ENCODE measurements at regions not wholly inside any gene's neighbourhood (a gene's known extent, or its start where the extent isn't known, plus 50 kb on each side); places are given as distances from the start of the nearest gene placed in this dataset.

GRCh38 chr16:64150193-64150592, 971.7 kb downstream of the CDH11 start:
- no peak for FAIRE-seq

DNA sequence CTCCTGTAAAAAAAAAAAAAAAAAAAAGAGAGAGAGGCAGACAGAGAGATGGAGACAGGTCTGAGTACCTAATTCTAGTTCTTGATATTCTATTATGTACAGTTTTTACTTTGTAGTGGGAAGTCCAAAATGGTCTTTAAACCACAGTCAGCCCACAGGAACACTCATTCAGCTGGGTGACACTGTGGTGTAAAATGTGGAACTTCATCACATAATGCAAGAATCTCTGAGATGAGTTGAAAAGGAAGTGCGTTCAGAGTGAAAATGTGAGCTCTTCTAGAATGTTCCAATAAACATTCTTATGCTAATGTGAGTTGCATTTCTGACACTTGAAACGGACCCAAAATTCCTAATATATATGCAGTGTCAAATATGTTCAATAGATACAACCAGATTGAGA, 972.1 kb downstream of the CDH11 start:
- FAIRE-seq = no peak

- FAIRE-seq = no peak
These were observed 973.5 kb downstream of the CDH11 start for GRCh38 chr16:64148356-64148755.

GRCh38 chr16:64147941-64148340, 973.9 kb downstream of the CDH11 start:
- no peak for FAIRE-seq

- no peak for FAIRE-seq
These were observed 977.2 kb downstream of the CDH11 start for GRCh38 chr16:64144617-64145016.

DNA sequence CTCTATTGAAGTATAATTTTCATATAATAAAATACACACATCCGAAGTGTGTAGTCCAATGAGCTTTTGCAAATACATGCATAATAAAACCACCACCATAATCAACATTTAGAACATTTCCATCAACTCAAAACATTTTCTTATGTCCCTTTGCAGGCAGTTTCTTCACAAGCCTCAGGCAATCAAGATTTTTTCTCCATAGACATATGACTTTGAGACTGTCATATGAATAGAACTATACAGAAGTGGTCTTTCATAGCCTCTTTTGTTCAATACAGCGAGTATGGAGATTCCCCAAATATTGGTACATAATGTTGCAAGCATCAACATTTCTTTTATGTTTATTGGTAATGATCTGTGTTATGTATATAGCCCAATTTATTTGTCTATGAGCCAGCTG, 983.2 kb downstream of the CDH11 start:
- no peak for FAIRE-seq

DNA sequence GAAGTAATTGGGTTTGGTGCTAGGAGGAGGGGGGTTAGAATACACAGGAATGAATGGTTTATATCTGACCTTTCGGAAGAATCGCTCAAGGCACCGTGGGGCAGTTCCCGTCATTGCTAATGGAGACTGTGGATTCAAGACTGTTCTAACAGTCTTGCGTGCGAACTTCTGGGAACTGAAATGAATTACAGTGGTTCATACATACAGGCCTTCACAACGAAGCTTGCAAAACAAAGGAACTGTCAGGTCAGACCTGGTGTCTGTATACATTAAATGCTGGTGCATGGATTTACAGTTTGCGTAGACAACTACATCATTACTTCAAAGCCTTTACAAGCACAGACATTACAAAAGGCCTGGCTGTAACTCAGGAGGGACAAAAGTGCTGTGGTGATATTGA, 983.9 kb downstream of the CDH11 start:
- no peak for FAIRE-seq

DNA sequence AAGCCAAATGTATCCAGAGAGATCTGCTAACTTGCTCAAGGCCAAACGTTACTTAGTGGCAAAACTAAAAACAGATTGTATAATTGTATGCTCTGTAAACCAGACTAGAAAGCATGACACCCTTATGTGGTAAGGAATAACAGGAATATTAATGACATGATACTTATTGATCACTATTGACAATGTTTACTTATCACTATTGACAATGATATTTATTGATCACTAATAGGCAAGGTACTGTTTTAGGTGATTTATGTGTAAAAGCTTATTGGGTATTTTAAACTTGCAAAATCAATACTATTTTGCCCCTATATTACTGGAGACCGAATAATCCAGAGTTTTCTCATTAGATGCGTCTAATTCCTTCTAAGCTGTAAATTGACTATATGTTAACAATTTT, 985.1 kb downstream of the CDH11 start:
- FAIRE-seq = no peak

- FAIRE-seq = no peak
These were observed 985.5 kb downstream of the CDH11 start for GRCh38 chr16:64136314-64136713.

DNA sequence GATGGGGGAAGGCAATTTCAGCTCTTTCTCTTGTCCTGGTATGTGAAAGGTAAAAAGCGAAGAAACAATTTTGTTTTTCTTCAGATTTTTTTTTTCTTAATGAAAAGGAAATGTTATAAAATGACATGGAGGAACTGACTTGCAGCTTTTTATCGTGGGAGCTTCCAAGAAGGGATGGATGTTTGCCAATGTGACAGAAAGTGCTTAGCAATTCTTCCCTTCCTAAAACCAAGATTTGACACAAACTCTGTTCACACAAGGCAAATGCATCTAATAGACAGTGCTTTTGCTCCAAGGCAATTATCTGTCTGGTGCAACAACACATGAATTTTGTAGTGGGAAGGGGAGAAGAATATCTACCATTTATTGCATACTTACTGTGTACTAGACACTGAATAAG, 988.5 kb downstream of the CDH11 start:
- FAIRE-seq = no peak

DNA sequence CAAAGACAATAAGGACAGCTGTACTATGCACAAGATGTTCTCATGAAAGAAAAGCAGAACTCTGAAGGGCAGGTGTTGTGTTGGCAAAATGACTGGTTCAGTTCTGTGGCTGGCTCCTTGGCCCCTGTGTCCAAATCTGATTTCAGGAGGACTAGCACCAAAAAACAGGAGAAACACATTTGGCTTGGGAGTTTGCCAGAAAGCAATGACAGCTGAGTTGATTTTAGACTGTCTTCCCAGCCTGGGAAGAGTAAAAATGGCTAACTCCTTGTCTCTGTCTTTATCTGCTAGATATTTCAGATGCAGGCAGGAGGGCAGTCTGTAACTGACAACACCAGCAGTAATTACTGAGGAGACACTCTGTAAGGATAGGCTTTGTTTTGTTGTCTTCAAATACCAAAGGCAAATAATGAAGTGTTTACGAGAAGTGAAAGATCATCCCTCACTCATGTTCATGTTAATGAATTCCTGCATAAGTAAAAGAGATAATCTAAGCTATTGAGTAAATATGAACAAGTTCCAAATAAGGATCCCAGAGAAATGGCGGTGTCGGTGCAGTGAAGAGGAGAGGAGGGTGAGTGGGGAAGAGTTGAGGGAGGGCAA, 989.0 kb downstream of the CDH11 start:
- FAIRE-seq = no peak

- FAIRE-seq = no peak
These were observed 989.7 kb downstream of the CDH11 start for GRCh38 chr16:64132190-64132589.

- no peak for FAIRE-seq
These were observed 990.4 kb downstream of the CDH11 start for GRCh38 chr16:64131423-64131822.

- no peak for FAIRE-seq
These were observed 991.7 kb downstream of the CDH11 start for GRCh38 chr16:64130140-64130539.

DNA sequence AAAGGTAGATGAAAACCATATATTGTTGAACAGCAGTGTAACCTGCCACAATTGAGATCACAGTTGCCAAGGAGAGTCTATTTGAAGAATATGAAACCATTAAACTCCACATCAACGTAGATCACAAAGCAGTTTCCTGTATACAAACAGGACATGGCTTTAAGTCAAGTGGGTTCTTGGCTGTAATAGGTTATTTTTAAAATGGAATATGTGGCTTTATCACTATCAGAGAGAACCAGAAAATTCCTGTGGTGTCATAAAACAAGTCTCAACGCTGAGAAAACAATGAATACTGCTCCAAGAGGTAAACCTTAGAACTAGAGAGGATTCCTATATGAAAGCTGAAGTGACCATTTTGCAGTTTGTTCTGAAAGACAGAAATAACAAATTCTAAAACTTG, 999.7 kb downstream of the CDH11 start:
- FAIRE-seq = no peak

DNA sequence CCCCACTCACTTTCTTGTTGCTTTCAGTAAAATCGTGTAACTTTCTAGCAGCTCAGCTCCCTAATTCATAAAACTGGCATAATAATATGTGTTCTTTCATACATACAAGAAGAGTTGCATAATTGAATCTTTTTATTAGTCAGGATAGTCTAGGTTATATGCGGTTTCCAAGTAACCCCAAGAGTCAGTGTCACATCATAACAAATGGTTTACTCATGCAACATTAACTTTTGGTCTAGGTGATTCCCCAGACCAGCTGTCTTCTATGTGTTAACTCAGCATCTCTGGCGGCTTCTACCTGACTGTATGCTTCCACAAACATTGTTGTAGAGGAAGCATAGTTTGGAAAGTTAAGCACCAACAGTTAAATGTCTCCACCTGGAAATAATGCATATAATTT, 1000.4 kb downstream of the CDH11 start:
- FAIRE-seq = no peak

- no peak for FAIRE-seq
These were observed 1005.7 kb downstream of the CDH11 start for GRCh38 chr16:64116151-64116550.

DNA sequence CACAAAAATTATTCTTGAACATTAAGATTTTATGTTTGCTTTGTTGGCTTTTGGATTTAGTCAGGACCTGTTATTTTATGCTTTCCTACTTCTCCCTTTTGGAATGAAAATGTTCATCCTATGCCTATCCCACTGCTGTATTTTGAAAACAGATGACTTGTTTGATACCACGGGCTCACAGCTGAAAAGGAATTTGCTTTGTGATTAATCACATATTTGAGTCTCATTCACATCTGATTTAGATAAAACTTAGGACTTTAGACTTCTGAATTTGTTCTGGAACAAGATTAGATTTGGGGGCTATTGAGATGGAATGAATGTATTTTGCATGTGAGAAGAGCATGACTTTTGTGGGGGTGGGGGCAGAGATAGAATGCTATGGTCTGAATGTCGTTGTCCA, 1012.6 kb downstream of the CDH11 start:
- FAIRE-seq = no peak

DNA sequence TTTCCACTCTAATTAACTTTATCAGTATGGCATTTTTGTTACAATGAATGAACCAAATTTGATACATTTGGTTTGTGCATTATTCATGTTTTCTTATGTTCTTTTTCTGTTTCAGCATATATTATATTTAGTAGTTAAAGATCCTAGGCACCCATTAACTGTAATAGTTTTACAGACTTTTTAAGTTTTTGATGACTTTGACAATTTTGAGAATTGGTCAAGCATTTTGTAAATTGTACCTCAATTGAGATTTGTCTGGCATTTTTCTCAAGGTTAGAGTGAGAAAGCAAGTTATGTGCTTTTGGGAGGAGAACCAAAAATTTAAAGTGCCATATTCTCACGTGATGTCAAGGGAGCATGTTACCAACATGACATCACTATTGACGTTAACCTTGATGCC, 1019.2 kb downstream of the CDH11 start:
- no peak for FAIRE-seq

GRCh38 chr16:64098451-64098850, 1023.4 kb downstream of the CDH11 start:
- FAIRE-seq = no peak

DNA sequence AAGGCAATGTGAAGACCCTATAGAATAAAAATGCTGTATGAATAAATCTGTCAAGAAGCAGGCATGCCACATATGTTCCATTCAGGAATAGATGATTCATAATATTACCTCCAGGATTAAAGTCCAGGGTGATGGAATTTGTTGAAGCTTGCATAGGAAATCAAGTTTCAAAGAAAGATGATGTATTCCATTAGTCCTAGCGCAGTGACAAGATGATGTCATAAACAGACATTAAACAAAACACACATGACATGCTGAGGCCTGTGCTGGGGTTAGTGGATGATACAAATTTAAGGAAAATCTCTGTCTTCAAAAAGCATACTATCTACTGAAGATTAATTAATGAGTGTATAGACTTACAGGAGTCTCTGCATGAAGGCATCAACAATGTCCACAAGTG, 1025.2 kb downstream of the CDH11 start:
- no peak for FAIRE-seq

- FAIRE-seq = no peak
These were observed 1026.8 kb downstream of the CDH11 start for GRCh38 chr16:64094992-64095634.

- no peak for FAIRE-seq
These were observed 1027.5 kb downstream of the CDH11 start for GRCh38 chr16:64094181-64094965.

DNA sequence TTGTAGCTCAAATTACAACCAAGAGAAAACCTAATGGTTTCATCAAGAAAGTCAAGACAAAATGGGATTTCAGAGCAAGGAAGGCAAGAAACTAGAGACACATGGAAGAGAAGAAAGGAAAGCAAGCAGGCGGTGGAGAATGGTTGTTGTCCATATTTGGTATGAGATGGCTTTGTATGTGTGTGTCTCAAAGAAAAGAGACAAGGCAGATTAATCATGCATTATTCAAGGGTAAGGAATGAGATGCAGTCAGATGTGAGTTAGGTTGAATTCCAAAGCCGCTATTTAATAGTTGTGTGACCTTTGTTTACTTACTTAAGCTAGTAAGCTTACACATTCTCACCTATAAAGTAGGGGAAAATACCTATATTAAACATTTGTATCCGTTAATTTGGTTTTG, 1029.6 kb downstream of the CDH11 start:
- no peak for FAIRE-seq

Measured in TTC549 (cell line).